ENCODE measurements at regions not wholly inside any gene's neighbourhood (a gene's known extent, or its start where the extent isn't known, plus 50 kb on each side); places are given as distances from the start of the nearest gene placed in this dataset.

DNA sequence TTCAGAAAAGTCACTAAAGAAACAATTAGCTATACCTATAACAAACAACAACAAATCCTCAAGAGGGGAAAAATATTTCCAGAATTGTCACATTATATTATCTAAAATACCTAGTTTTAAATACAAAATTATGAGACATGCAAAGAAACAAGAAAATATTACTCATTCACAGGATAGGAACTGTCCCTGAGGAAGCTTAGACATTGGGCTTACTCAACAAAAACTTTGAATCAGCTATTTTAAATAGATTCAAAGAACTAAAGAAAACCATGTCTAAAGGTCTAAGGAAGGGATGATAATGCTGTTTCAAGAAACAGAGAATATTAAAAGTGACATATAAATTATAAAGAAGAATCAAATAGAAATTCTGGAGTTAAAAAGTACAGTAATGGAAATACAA, 131.9 kb upstream of the ZNF516 start:
- TF ChIP-seq, protein P1, sequence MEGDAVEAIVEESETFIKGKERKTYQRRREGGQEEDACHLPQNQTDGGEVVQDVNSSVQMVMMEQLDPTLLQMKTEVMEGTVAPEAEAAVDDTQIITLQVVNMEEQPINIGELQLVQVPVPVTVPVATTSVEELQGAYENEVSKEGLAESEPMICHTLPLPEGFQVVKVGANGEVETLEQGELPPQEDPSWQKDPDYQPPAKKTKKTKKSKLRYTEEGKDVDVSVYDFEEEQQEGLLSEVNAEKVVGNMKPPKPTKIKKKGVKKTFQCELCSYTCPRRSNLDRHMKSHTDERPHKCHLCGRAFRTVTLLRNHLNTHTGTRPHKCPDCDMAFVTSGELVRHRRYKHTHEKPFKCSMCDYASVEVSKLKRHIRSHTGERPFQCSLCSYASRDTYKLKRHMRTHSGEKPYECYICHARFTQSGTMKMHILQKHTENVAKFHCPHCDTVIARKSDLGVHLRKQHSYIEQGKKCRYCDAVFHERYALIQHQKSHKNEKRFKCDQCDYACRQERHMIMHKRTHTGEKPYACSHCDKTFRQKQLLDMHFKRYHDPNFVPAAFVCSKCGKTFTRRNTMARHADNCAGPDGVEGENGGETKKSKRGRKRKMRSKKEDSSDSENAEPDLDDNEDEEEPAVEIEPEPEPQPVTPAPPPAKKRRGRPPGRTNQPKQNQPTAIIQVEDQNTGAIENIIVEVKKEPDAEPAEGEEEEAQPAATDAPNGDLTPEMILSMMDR (IDR thresholded peaks at IDR 0.05; ENCODE audit: low read length) = no peak
- no peak for TF ChIP-seq EZH2 (IDR thresholded peaks at IDR 0.05; ENCODE audit: borderline replicate concordance, low read length)
